Motor neuron (in vitro differentiated cells): ENCODE measurements at regions not wholly inside any gene's neighbourhood (a gene's known extent, or its start where the extent isn't known, plus 50 kb on each side); places are given as distances from the start of the nearest gene placed in this dataset.

Experiments used
- ATAC-seq, 8 experiments: fragments of 200-7000 bp; cut with Tn5 transposase; replicated peaks in 6 of 8; 2 replicates each; pipeline ENCODE4 v1.8.0; 2021; ENCODE audit warnings: mild to moderate bottlenecking in 8 of 8, moderate library complexity in 8 of 8
- H3K27ac ChIP-seq, 2 donors: fragments of 250-450 bp; sonication (Bioruptor Pico); 2 replicates each; pipeline ENCODE4 v1.9.0; 2021; ENCODE audit warnings: antibody characterized with exemption in 2 of 2, mild to moderate bottlenecking in 2 of 2, moderate library complexity in 1 of 2
- H3K4me1 ChIP-seq, 2 donors: fragments of 250-450 bp; sonication (Bioruptor Pico); replicated peaks in 1 of 2; 2 replicates each; pipeline ENCODE4 v1.6.1; 2021; ENCODE audit warnings: antibody characterized with exemption in 2 of 2, mild to moderate bottlenecking in 2 of 2, moderate library complexity in 1 of 2
- H3K4me3 ChIP-seq, 5 donors: fragments of 250-450 bp; sonication (Bioruptor Pico); 2 replicates each; pipeline ENCODE4 v1.9.0; 2021; ENCODE audit warnings: antibody characterized with exemption in 5 of 5, mild to moderate bottlenecking in 5 of 5, moderate library complexity in 4 of 5
- WGBS, 10 experiments: fragments of 450-650 bp; shearing (Covaris generic); methylation state at CpG; one replicate each; pipeline ENCODE4 v1.0.0; 2022; 5-methylcytosine and 5-hydroxymethylcytosine counted together
- in situ Hi-C, 9 experiments: fragments of 400-800 bp; cut with MboI; loops; one replicate each; pipeline ENCODE4 v1.15.0; 2021; ENCODE audit warnings: low sequenced_read_pairs in 9 of 9, low pct_unique_long_range_greater_than_20kb in 2 of 9; ENCODE audit not compliant: unreplicated experiment in 9 of 9

GRCh38 chr15:98560338-98560737, 88.0 kb upstream of the IGF1R start:
- Histone ChIP-seq H3K4me1 (no peaks in the 10 kb centered on the region), H3K4me3 (no peak overlapping the region), H3K27ac (no peak overlapping the region)
- in situ Hi-C loops: no loop called here
- no peak for ATAC-seq
- WGBS, 10 experiments: 5 to 100% (median 85%) methylated on average over 1 to 5 of the region's 5 CpGs; no CpG with 5 or more reads in 4 of the 10 experiments

- Histone ChIP-seq H3K4me1 (no peaks in the 10 kb centered on the region), H3K27ac (no peak overlapping the region), H3K4me3 (no peak overlapping the region)
- ATAC-seq: no peak
- 39 to 100% (median 92%) methylated on average over 1 to 3 of the region's 9 CpGs; no CpG with 5 or more reads in 3 of the 10 experiments for WGBS, 10 experiments
- in situ Hi-C loops: no loop called here
These were observed 87.0 kb upstream of the IGF1R start for GRCh38 chr15:98561169-98561941.

GRCh38 chr15:98562331-98562937, 85.9 kb upstream of the IGF1R start:
- WGBS, 10 experiments: 0 to 92% (median 69%) methylated on average over 1 to 6 of the region's 18 CpGs; no CpG with 5 or more reads in 2 of the 10 experiments
- in situ Hi-C loops: no loop called here
- Histone ChIP-seq H3K4me3 (no peak overlapping the region), H3K4me1 (no peaks in the 10 kb centered on the region), H3K27ac (no peak overlapping the region)
- ATAC-seq: peak in 3 of 8 experiments; percentile 57 to 95 (median 63)

- WGBS, 10 experiments: 32 to 100% (median 80%) methylated on average over 1 to 10 of the region's 12 CpGs; no CpG with 5 or more reads in 3 of the 10 experiments
- in situ Hi-C loops: no loop called here
- H3K4me1 ChIP-seq: no peaks in the 10 kb centered on the region
- ATAC-seq: no peak
- no peak overlapping the region for H3K27ac ChIP-seq
- H3K4me3 ChIP-seq: no peak overlapping the region
These were observed 82.8 kb upstream of the IGF1R start for GRCh38 chr15:98565566-98565965.

- no peak for ATAC-seq
- Histone ChIP-seq H3K4me3 (no peak overlapping the region), H3K4me1 (no peaks in the 10 kb centered on the region), H3K27ac (no peak overlapping the region)
- WGBS, 10 experiments: 9 to 100% (median 84%) methylated on average over 1 to 5 of the region's 7 CpGs; no CpG with 5 or more reads in 2 of the 10 experiments
- in situ Hi-C loops: no loop called here
These were observed 80.4 kb upstream of the IGF1R start for GRCh38 chr15:98567951-98568350.

GRCh38 chr15:98568382-98569017, 79.8 kb upstream of the IGF1R start:
- ATAC-seq: peak in 2 of 8 experiments; percentile 40 to 63
- no peaks in the 10 kb centered on the region for H3K4me1 ChIP-seq
- H3K4me3 ChIP-seq: no peak overlapping the region
- in situ Hi-C loops: no loop called here
- no peak overlapping the region for H3K27ac ChIP-seq
- WGBS, 10 experiments: 12 to 100% (median 82%) methylated on average over 2 to 3 of the region's 3 CpGs

- no peaks in the 10 kb centered on the region for H3K4me1 ChIP-seq
- in situ Hi-C loops: no loop called here
- H3K27ac ChIP-seq: no peak overlapping the region
- ATAC-seq: no peak
- 43 to 100% (median 87%) methylated on average over 1 to 3 of the region's 3 CpGs; no CpG with 5 or more reads in 2 of the 10 experiments for WGBS, 10 experiments
- H3K4me3 ChIP-seq: no peak overlapping the region
These were observed 78.2 kb upstream of the IGF1R start for GRCh38 chr15:98570119-98570518.

GRCh38 chr15:98580572-98580971, 67.8 kb upstream of the IGF1R start:
- 0 to 80% (median 63%) methylated on average over 3 to 9 of the region's 11 CpGs; no CpG with 5 or more reads in 2 of the 10 experiments for whole genome bisulfite sequencing, 10 experiments
- peaks cover 2 to 10% of the 10 kb centered on the region in 2 donors for H3K4me1 ChIP-seq
- no peak overlapping the region for H3K27ac ChIP-seq
- ATAC-seq: peak in 1 of 8 experiments; percentile 24
- no peak overlapping the region for H3K4me3 ChIP-seq
- in situ Hi-C loops: no loop called here

GRCh38 chr15:98581715-98582114, 66.6 kb upstream of the IGF1R start:
- H3K4me3 ChIP-seq: no peak overlapping the region
- no peak for ATAC-seq
- H3K4me1 ChIP-seq: peaks cover 2 to 10% of the 10 kb centered on the region in 2 donors
- WGBS, 10 experiments: 21 to 94% (median 57%) methylated on average over 2 to 5 of the region's 5 CpGs
- in situ Hi-C loops: no loop called here
- H3K27ac ChIP-seq: no peak overlapping the region

GRCh38 chr15:98582900-98583554, 65.3 kb upstream of the IGF1R start:
- 0 to 63% (median 29%) methylated on average over 2 to 6 of the region's 6 CpGs for WGBS, 10 experiments
- in situ Hi-C loops: no loop called here
- ATAC-seq: no peak
- no peak overlapping the region for H3K4me3 ChIP-seq
- no peak overlapping the region for H3K27ac ChIP-seq
- H3K4me1 ChIP-seq: peaks cover 2 to 10% of the 10 kb centered on the region in 2 donors

GRCh38 chr15:98583771-98584430, 64.4 kb upstream of the IGF1R start:
- WGBS, 10 experiments: 0 to 80% (median 26%) methylated on average over 1 to 5 of the region's 5 CpGs

GRCh38 chr15:98586066-98586465, 62.3 kb upstream of the IGF1R start:
- in situ Hi-C loops: no loop called here
- no peak for ATAC-seq
- no peak overlapping the region for H3K4me3 ChIP-seq
- no peak overlapping the region for H3K27ac ChIP-seq
- WGBS, 10 experiments: 0 to 100% (median 78%) methylated on average over 1 to 3 of the region's 3 CpGs
- peaks cover 2 to 10% of the 10 kb centered on the region in 2 donors for H3K4me1 ChIP-seq

More at GRCh38 chr15:98583771-98584430, 64.4 kb upstream of the IGF1R start:
- peak in 4 of 8 experiments; percentile 18 to 83 (median 45) for ATAC-seq
- H3K4me1 ChIP-seq: peaks cover 2 to 10% of the 10 kb centered on the region in 2 donors
- H3K27ac ChIP-seq: no peak overlapping the region
- in situ Hi-C loops: no loop called here
- no peak overlapping the region for H3K4me3 ChIP-seq
